Sigmoid colon (tissue), 6 donors: ENCODE measurements at regions not wholly inside any gene's neighbourhood (a gene's known extent, or its start where the extent isn't known, plus 50 kb on each side); places are given as distances from the start of the nearest gene placed in this dataset.

Experiments used
- DNase-seq: peaks from one replicate; pipeline ENCODE4 v3.0.0-alpha.2; 2019
- H3K27ac ChIP-seq, 4 donors: fragments of 200-600 bp; sonication (generic); one replicate each; pipeline ENCODE4 v1.5.1; 2016 to 2019; ENCODE audit warnings: mild to moderate bottlenecking in 1 of 4
- H3K27me3 ChIP-seq, 3 donors: fragments of 200-600 bp; sonication (generic); one replicate each; pipeline ENCODE4 v1.5.1; 2019; ENCODE audit warnings: mild to moderate bottlenecking in 1 of 3
- H3K36me3 ChIP-seq, 4 donors: fragments of 200-600 bp; sonication (generic); one replicate each; pipeline ENCODE4 v1.5.1; 2016 to 2019
- H3K4me1 ChIP-seq, 4 donors: fragments of 200-600 bp; sonication (generic); one replicate each; pipeline ENCODE4 v1.5.1; 2017 to 2019
- H3K4me3 ChIP-seq, 4 donors: fragments of 200-600 bp; sonication (generic); one replicate each; pipeline ENCODE4 v1.5.1; 2017 to 2019; ENCODE audit warnings: mild to moderate bottlenecking in 2 of 4, moderate library complexity in 1 of 4
- H3K9me3 ChIP-seq, 4 donors: fragments of 200-600 bp in 3 of 4; sonication (generic) in 3 of 4; one replicate each; pipeline versions ENCODE4 v1.5.1 to v1.6.1; 2013 to 2019
- EP300 ChIP-seq, 4 donors: sonication (generic); formaldehyde crosslinking; IDR thresholded peaks; one replicate each; pipeline ENCODE4 v1.6.1; 2017; ENCODE audit warnings: antibody characterized with exemption in 4 of 4
- POLR2A ChIP-seq, 2 donors: fragments of 450-650 bp; IDR thresholded peaks; one replicate each; pipeline ENCODE4 v1.6.1; 2016; ENCODE audit warnings: antibody characterized with exemption in 2 of 2, mild to moderate bottlenecking in 2 of 2, moderate library complexity in 2 of 2
- POLR2AphosphoS5 ChIP-seq, 4 donors: sonication (generic); formaldehyde crosslinking; IDR thresholded peaks; one replicate each; pipeline ENCODE4 v1.6.1; 2017; ENCODE audit warnings: antibody characterized with exemption in 4 of 4
- WGBS, 2 donors: extraction: QIAGEN DNeasy Blood & Tissue Kit; methylation state at CpG; one replicate each; pipeline ENCODE4 v1.1.7; 2013; 5-methylcytosine and 5-hydroxymethylcytosine counted together
- intact Hi-C: fragments of 100-400 bp; cut with DNase I; formaldehyde crosslinking; loops from one replicate; pipeline ENCODE4 v1.15.1; 2023
- TF ChIP-seq, protein P1 (sequence below), 4 experiments: fragments of 450-650 bp in 3 of 4; fragments of 200-600 bp in 1 of 4; IDR thresholded peaks; one replicate each; pipeline ENCODE4 v1.5.1; 2016 to 2019; ENCODE audit warnings: antibody characterized with exemption in 4 of 4, mild to moderate bottlenecking in 3 of 4, moderate library complexity in 2 of 4
- donor health status: healthy with polysubstance abuse.
- donor health status: healthy.

DNA sequence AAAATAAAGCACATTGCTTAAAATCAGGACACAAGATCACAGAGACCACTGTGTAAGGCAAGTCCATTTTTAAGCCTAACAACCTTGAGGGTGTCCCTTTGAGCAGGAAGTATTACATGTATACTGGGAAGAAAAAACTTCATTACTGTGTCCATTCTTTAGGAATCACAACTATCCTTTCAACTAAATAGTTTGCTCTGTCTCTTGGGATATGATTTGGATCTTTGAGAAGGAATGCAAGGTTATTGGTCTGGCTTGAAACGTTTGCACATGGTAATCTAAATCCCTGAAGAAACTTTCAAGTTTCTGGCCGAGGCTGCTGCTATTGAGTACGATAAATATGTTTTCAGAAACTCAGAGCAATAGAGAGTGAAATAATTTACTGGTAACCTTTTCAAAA, 923.0 kb upstream of the SEMA6A start:
- 62 to 68% methylated on average over 3 of the region's 3 CpGs for WGBS, 2 donors
- no peak overlapping the region for H3K4me3 ChIP-seq
- H3K27me3 ChIP-seq: no peaks in the 10 kb centered on the region
- no peaks in the 10 kb centered on the region for H3K36me3 ChIP-seq
- DNase-seq: no peak
- intact Hi-C loops: no loop called here
- H3K9me3 ChIP-seq: peaks cover 0 to 4% (median 0%) of the 10 kb centered on the region in 4 donors
- no peak overlapping the region for H3K27ac ChIP-seq
- TF ChIP-seq POLR2AphosphoS5 (IDR thresholded peaks at IDR 0.05) (no peak), EP300 (IDR thresholded peaks at IDR 0.05) (no peak), POLR2A (IDR thresholded peaks at IDR 0.05) (no peak)
- TF ChIP-seq, protein P1, sequence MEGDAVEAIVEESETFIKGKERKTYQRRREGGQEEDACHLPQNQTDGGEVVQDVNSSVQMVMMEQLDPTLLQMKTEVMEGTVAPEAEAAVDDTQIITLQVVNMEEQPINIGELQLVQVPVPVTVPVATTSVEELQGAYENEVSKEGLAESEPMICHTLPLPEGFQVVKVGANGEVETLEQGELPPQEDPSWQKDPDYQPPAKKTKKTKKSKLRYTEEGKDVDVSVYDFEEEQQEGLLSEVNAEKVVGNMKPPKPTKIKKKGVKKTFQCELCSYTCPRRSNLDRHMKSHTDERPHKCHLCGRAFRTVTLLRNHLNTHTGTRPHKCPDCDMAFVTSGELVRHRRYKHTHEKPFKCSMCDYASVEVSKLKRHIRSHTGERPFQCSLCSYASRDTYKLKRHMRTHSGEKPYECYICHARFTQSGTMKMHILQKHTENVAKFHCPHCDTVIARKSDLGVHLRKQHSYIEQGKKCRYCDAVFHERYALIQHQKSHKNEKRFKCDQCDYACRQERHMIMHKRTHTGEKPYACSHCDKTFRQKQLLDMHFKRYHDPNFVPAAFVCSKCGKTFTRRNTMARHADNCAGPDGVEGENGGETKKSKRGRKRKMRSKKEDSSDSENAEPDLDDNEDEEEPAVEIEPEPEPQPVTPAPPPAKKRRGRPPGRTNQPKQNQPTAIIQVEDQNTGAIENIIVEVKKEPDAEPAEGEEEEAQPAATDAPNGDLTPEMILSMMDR (IDR thresholded peaks at IDR 0.05): no peak
- peaks cover 0 to 4% (median 0%) of the 10 kb centered on the region in 4 donors for H3K4me1 ChIP-seq

DNA sequence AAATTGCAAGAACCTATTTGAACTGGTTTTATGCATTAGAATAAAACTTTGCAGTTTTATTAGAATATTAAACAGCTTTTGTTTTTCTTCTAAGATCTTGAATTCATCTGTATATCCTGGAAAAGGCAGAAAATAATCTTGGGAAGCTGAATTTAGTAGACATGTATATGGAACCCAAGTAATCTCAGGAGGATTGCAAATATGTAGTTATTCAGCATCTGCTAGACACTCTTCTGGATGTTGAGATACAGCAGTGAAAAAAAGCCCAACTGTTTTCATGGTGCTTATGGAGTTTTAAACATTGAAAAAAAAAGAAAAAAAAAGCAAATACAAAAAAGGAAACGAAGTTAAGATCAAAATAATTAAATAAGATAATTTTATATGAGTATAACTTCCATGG, 922.2 kb upstream of the SEMA6A start:
- Histone ChIP-seq H3K9me3 (peaks cover 0 to 4% (median 0%) of the 10 kb centered on the region in 4 donors), H3K4me1 (peaks cover 0 to 4% (median 0%) of the 10 kb centered on the region in 4 donors), H3K36me3 (no peaks in the 10 kb centered on the region), H3K27me3 (no peaks in the 10 kb centered on the region), H3K27ac (no peak overlapping the region), H3K4me3 (no peak overlapping the region)
- TF ChIP-seq POLR2A (IDR thresholded peaks at IDR 0.05) (no peak), EP300 (IDR thresholded peaks at IDR 0.05) (no peak), POLR2AphosphoS5 (IDR thresholded peaks at IDR 0.05) (no peak)
- TF ChIP-seq, protein P1 (IDR thresholded peaks at IDR 0.05): no peak
- no peak for DNase-seq
- WGBS, 2 donors: 52 to 68% methylated on average over 1 of the region's 1 CpG
- intact Hi-C loops: no loop called here

DNA sequence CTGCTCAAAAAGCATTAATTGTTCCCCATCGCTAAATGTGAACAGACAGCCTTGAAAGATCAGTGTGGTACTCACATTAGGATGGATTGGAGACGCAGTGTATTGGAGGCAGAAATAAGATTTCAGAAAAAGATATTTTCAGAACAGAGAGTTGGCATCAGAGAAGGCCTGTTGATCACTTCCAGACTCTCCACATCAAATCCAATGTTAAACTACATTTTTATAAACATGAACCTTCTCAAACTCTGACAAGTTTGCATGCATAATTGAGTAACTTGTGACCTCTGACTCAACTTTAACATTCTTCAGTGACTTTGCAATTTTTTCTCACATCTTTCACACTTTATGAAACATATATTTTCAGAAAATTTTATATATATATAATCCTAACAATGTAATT, 919.6 kb upstream of the SEMA6A start:
- Histone ChIP-seq H3K9me3 (peaks cover 0 to 4% (median 0%) of the 10 kb centered on the region in 4 donors), H3K4me1 (peaks cover 0 to 4% (median 0%) of the 10 kb centered on the region in 4 donors), H3K36me3 (no peaks in the 10 kb centered on the region), H3K27me3 (no peaks in the 10 kb centered on the region), H3K27ac (no peak overlapping the region), H3K4me3 (no peak overlapping the region)
- intact Hi-C loops: no loop called here
- DNase-seq: no peak
- TF ChIP-seq, protein P1 (IDR thresholded peaks at IDR 0.05): no peak
- no peak for TF ChIP-seq EP300 (IDR thresholded peaks at IDR 0.05)
- no peak for TF ChIP-seq POLR2A (IDR thresholded peaks at IDR 0.05)
- TF ChIP-seq POLR2AphosphoS5 (IDR thresholded peaks at IDR 0.05): no peak
- WGBS, 2 donors: 82 to 89% methylated on average over 2 of the region's 2 CpGs

DNA sequence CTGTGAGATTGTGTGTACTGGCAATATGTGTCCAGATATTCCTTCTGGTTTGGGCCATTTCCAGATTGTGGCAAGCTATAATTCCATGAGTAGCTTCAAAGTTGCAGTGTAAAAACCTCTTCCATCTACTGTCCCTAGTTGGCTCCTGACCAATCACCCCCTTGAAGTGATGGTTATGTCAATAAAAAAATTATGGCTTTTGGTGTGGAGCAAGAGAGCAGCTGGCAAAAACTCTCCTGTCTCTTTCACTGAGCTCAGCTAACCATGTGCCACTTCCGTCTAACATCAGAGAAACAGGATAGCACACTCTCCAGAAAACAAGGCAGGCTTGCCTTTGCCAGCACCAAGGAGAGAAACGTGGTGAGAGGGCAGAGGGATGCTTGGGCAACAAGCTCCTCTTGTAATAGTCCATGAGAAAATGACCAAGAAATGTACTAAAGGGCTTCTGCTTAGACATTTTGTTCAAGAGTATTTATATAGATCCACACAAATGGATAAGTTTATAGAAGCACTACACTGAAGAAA, 914.4 kb upstream of the SEMA6A start:
- Histone ChIP-seq H3K4me1 (no peaks in the 10 kb centered on the region), H3K4me3 (no peak overlapping the region), H3K9me3 (peaks cover 0 to 4% (median 0%) of the 10 kb centered on the region in 4 donors), H3K27me3 (no peaks in the 10 kb centered on the region), H3K36me3 (no peaks in the 10 kb centered on the region), H3K27ac (no peak overlapping the region)
- intact Hi-C loops: no loop called here
- no peak for DNase-seq
- WGBS, 2 donors: 21 to 56% methylated on average over 2 of the region's 2 CpGs
- no peak for TF ChIP-seq POLR2A (IDR thresholded peaks at IDR 0.05)
- TF ChIP-seq EP300 (IDR thresholded peaks at IDR 0.05): no peak
- no peak for TF ChIP-seq POLR2AphosphoS5 (IDR thresholded peaks at IDR 0.05)
- TF ChIP-seq, protein P1 (IDR thresholded peaks at IDR 0.05): no peak

DNA sequence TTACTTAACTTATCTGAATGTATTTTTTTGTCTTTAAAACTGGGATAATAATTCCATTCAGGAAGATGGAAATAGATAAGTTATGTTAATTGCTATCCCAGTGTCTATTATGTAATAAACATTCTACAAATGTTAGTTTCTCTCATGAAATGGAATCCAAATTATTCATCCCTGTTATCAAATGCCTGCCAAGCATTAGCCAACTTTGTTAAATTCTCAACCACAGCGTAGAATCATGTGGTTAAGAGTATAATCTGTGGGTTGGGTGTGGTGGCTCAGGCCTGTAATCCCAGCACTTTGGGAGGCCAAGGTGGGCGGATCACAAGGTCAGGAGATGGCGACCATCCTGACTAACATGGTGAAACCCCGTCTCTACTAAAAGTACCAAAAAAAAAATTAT, 912.9 kb upstream of the SEMA6A start:
- TF ChIP-seq POLR2A (IDR thresholded peaks at IDR 0.05) (no peak), EP300 (IDR thresholded peaks at IDR 0.05) (no peak), POLR2AphosphoS5 (IDR thresholded peaks at IDR 0.05) (no peak)
- TF ChIP-seq, protein P1 (IDR thresholded peaks at IDR 0.05): no peak
- H3K27me3 ChIP-seq: no peaks in the 10 kb centered on the region
- no peaks in the 10 kb centered on the region for H3K36me3 ChIP-seq
- H3K4me1 ChIP-seq: no peaks in the 10 kb centered on the region
- 87 to 93% methylated on average over 4 of the region's 4 CpGs for WGBS, 2 donors
- no peaks in the 10 kb centered on the region for H3K9me3 ChIP-seq
- H3K27ac ChIP-seq: no peak overlapping the region
- H3K4me3 ChIP-seq: no peak overlapping the region
- intact Hi-C loops: no loop called here
- no peak for DNase-seq
